ENCODE measurements at regions not wholly inside any gene's neighbourhood (a gene's known extent, or its start where the extent isn't known, plus 50 kb on each side); places are given as distances from the start of the nearest gene placed in this dataset.

GRCh38 chr16:55392701-55393100 lies 68.7 kb downstream of the IRX6 start:
- TF ChIP-seq EZH2 (IDR thresholded peaks at IDR 0.05; ENCODE audit: borderline replicate concordance, low read depth, low read length, severe bottlenecking) (no peak), GATA2 (IDR thresholded peaks at IDR 0.05; ENCODE audit: insufficient read depth, insufficient read length, low read depth, low read length) (no peak), JUN (IDR thresholded peaks at IDR 0.05; ENCODE audit: borderline replicate concordance, insufficient read depth, insufficient read length, low read depth) (no peak), CTCF (IDR thresholded peaks at IDR 0.05; ENCODE audit: extremely low read depth in 1 of 2, insufficient read depth in 1 of 2, low read depth in 1 of 2, low read length in 2 of 2) (no peak), POLR2AphosphoS5 (IDR thresholded peaks at IDR 0.05; ENCODE audit: insufficient read depth, low read depth, low read length) (no peak), POLR2A (IDR thresholded peaks at IDR 0.05; ENCODE audit: low read depth, low read length) (no peak), FOS (IDR thresholded peaks at IDR 0.05; ENCODE audit: borderline replicate concordance, insufficient read depth, low read length) (no peak), MAX (IDR thresholded peaks at IDR 0.05; ENCODE audit: insufficient read depth, insufficient read length) (no peak), MYC (IDR thresholded peaks at IDR 0.05; ENCODE audit: low read depth, low read length) (no peak)
- no peak overlapping the region for H3K4me3 ChIP-seq (replicated peaks in 1 of 3; ENCODE audit: insufficient read depth in 1 of 3, low read depth in 1 of 3, low read length in 3 of 3)
- DNase-seq (ENCODE audit: low read depth, low spot score) (no peak), FAIRE-seq (no peak)
- no TSS peak for BruUV-seq (replicated peaks)
- H3K4me2 ChIP-seq (ENCODE audit: insufficient read depth, low read length) = no peak overlapping the region
- no peaks in the 10 kb centered on the region for H3K79me2 ChIP-seq (ENCODE audit: control insufficient read depth, insufficient read depth, low read length)
- no peak overlapping the region for H3K9ac ChIP-seq (replicated peaks; ENCODE audit: extremely low read depth, insufficient read depth, low read length)
- H3K36me3 ChIP-seq (ENCODE audit: control insufficient read depth in 2 of 2, extremely low read depth in 1 of 2, insufficient read depth in 2 of 2, low read length in 2 of 2) = no peaks in the 10 kb centered on the region
- ChIA-PET CTCF (no interaction called here), POLR2A (no interaction called here)
- H3K9me3 ChIP-seq (replicated peaks; ENCODE audit: control insufficient read depth, insufficient read depth, low read length) = no peaks in the 10 kb centered on the region
- dilution Hi-C loops (cut with MboI; ENCODE audit: extremely low pct_ligation_motif_present, low sequenced_read_pairs) (no loop called here), intact Hi-C loops (cut with micrococcal nuclease) (no loop called here)
- H3K27me3 ChIP-seq (ENCODE audit: control insufficient read depth in 2 of 2, insufficient read depth in 2 of 2, low read length in 2 of 2) = no peaks in the 10 kb centered on the region
- H3K4me1 ChIP-seq (ENCODE audit: control insufficient read depth, extremely low read depth, insufficient read depth, low read length) = no peaks in the 10 kb centered on the region
- no peaks in the 10 kb centered on the region for H3K9me1 ChIP-seq (replicated peaks; ENCODE audit: control insufficient read depth, extremely low read depth, insufficient read depth, low read length)
- H4K20me1 ChIP-seq (replicated peaks; ENCODE audit: control insufficient read depth, extremely low read depth, insufficient read depth, low read length) = no peaks in the 10 kb centered on the region
- no peak overlapping the region for H3K27ac ChIP-seq (ENCODE audit: insufficient read depth, low read depth, low read length)
- no peak overlapping the region for H2AFZ ChIP-seq (ENCODE audit: low read depth, low read length)
